ENCODE measurements at regions not wholly inside any gene's neighbourhood (a gene's known extent, or its start where the extent isn't known, plus 50 kb on each side); places are given as distances from the start of the nearest gene placed in this dataset.
"Not testable (repeated sequence)": the region's sequence is repeated elsewhere in the genome, so short reads cannot be mapped to it uniquely, and the experiment has no call there.

- peak; percentile 99 for DNase-seq
Measured at GRCh38 chr6:16947375-16948015, 154.4 kb upstream of the STMND1 start.

GRCh38 chr6:16944596-16944995 is 157.3 kb upstream of the STMND1 start:
- DNase-seq: peak; percentile 44

GRCh38 chr6:16939839-16940238 is 162.0 kb upstream of the STMND1 start:
- DNase-seq: no peak

GRCh38 chr6:16939351-16939750 is 162.5 kb upstream of the STMND1 start:
- no peak for DNase-seq

- no peak for DNase-seq
Measured at GRCh38 chr6:16936893-16937292, 165.0 kb upstream of the STMND1 start.

GRCh38 chr6:16933961-16934360 is 167.9 kb upstream of the STMND1 start:
- peak; percentile 57 for DNase-seq

- no peak for DNase-seq
Measured at GRCh38 chr6:16933532-16933931, 168.3 kb upstream of the STMND1 start.

GRCh38 chr6:16932920-16933319 is 168.9 kb upstream of the STMND1 start:
- DNase-seq: no peak

GRCh38 chr6:16931079-16931478 is 169.8 kb upstream of the ATXN1 start:
- DNase-seq: not testable (repeated sequence)

- no peak for DNase-seq
Measured at GRCh38 chr6:16930432-16930831, 169.2 kb upstream of the ATXN1 start.

- DNase-seq: peak; percentile 96
Measured at GRCh38 chr6:16929809-16930208, 168.5 kb upstream of the ATXN1 start.

GRCh38 chr6:16928387-16928786 is 167.1 kb upstream of the ATXN1 start:
- DNase-seq: no peak

GRCh38 chr6:16927205-16927604 is 165.9 kb upstream of the ATXN1 start:
- no peak for DNase-seq

- DNase-seq: peak; percentile 52
Measured at GRCh38 chr6:16925461-16925860, 164.2 kb upstream of the ATXN1 start.

- DNase-seq: no peak
Measured at GRCh38 chr6:16922282-16922681, 161.0 kb upstream of the ATXN1 start.

- DNase-seq: peak; percentile 63
Measured at GRCh38 chr6:16921399-16922110, 160.3 kb upstream of the ATXN1 start.

- no peak for DNase-seq
Measured at GRCh38 chr6:16918586-16918985, 157.3 kb upstream of the ATXN1 start.

GRCh38 chr6:16914184-16914583 is 152.9 kb upstream of the ATXN1 start:
- no peak for DNase-seq

GRCh38 chr6:16912756-16913155 is 151.5 kb upstream of the ATXN1 start:
- DNase-seq: no peak

- DNase-seq: no peak
Measured at GRCh38 chr6:16911088-16911487, 149.8 kb upstream of the ATXN1 start.

- peak; percentile 96 for DNase-seq
Measured at GRCh38 chr6:16909658-16910360, 148.5 kb upstream of the ATXN1 start.

- DNase-seq: no peak
Measured at GRCh38 chr6:16907991-16908390, 146.7 kb upstream of the ATXN1 start.

- DNase-seq: no peak
Measured at GRCh38 chr6:16904957-16905356, 143.7 kb upstream of the ATXN1 start.

- peak; percentile 69 for DNase-seq
Measured at GRCh38 chr6:16903470-16903869, 142.2 kb upstream of the ATXN1 start.
